HG02571 (cell line): ENCODE measurements at regions not wholly inside any gene's neighbourhood (a gene's known extent, or its start where the extent isn't known, plus 50 kb on each side); places are given as distances from the start of the nearest gene placed in this dataset.
"Not testable (repeated sequence)": the region's sequence is repeated elsewhere in the genome, so short reads cannot be mapped to it uniquely, and the experiment has no call there.

Source experiments
- ATAC-seq: cut with Tn5 transposase; IDR thresholded peaks from one replicate; pipeline ENCODE4 v1.9.1; 2021; ENCODE audit warnings: mild to moderate bottlenecking, moderate library complexity; ENCODE audit not compliant: unreplicated experiment

DNA sequence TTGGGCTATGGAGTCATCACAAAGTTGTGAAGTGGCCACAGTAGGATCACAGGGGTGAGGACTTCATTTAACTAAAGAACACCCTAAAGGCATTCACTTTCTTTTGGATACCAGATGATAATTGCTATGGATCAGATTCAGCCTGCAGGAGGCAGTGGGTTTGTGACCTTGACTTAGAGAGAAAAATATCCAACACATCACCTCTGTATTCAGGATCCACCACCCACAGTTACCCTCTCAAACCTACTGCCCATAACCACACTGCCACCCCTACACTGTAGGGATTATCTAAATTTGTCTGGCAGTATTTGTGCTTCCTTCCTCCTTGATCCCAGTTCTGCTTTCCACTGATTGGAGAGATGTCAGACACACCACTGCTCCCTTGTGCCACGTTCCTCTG lies 269.4 kb downstream of the MYCN start:
- no peak for ATAC-seq

DNA sequence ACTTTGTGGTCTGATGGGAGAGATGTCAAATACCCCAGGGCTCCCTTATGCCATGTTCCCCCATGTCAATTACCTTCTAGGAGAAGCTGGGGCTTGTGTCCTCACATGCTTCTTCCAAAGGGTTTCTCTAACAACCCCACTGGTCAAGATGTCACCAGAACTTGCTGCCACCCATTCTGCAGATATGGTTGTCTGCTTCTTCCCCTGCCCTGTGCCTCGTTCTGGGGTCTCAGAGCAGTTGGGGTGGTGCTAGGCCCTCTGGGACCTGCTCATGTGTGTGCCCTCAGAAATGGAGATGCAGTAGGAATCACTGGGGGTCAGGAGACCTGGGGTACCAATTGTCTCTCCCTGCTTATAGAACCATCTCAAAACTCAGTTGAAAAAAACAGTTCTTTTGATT lies 268.6 kb downstream of the MYCN start:
- ATAC-seq: no peak

DNA sequence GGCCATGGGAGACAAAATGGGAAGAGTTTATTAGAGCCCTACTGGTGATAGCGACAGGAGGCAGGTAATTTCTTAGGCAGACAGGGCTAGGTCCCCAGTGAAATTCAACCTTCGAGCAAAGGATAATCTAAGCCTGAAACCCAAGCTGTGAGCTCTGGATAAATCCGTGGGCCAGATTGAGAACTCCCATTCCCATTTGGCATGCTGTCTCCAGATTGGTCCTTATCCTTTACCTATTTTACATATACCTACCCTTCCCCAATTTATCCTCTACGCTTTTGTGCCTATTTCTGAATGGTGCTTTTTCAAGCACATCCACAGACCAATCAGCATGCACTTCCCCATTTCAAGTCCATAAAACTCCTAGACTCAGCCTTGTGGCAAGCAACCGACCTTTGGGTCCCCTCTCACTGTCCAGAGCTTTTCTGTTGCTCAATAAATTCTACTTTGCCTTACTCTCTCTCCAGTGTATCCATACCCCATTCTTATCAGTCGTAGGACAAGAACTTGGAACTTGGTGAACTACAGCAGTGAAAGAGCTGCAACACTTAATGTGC lies 268.0 kb downstream of the MYCN start:
- ATAC-seq: no peak

DNA sequence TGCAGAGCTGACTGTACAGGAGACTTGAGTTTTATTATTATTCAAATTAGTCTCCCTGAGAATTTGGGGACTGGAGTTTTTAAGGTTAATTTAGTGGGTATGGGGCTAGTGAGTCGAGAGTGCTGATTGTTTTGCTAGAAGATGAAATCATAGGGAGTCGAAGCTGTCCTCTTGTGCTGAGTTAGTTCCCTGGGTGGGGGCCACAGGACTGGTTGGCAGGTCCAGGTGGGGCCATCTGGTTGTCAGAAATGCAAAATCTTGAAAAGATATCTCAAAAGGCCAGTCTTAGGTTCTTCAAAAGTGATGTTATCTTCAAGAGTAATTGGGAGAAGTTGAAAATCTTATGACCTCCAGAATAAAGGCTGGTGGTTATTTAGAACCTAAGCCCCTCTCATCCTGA lies 267.3 kb downstream of the MYCN start:
- no peak for ATAC-seq

DNA sequence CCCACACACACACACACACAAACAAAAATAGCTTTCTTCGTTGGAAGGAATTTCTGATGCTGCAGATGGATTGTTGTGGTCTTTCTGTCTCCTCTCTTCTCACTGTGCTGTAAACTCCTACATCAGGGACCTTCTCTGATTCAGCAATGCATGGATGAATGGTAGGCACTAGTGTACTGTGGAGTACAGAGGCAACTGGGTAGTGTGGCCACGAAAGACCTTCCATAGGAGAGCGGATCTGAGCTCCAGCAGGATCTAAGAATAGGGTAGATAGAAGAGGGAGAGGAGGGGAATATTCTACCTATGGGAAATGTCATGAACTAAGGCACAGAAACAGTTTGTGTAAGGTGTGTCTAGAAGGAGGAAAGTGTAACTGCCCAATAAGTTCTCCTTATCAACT lies 266.8 kb downstream of the MYCN start:
- no peak for ATAC-seq

DNA sequence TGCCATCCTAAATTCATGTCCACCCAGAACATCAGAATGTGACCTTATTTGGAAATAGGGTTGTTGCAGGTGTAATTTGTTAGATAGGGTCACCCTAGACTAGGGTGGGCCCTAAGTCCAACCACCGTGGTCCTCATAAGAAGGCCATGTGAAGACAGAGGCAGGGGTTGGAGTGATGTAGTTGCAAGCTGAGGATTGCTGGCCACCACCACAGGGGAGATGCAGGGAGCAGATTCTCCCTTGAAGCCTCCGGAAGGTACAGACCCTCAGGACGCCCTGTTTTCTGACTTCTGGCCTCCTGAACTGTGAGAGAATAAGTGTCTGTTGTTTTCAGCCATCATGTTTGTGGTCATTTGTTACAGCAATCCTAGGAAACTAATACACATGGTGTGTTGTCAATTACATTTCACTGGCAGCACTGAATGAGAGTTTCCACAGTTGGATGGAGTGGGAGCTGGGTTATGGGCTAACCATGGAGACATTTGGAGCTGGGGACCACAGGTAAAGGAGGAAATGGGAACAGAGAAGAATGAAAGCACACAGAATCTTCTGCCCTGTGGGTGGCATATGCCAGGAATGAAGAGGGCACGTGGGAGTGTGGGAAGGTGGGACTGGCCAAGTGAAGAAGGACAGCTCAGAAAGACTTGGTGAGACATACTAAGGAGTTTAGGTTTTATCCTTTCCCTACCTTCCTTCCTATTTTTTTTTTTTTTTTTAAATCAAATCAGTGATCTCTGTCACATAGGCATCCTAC lies 266.0 kb downstream of the MYCN start:
- no peak for ATAC-seq

DNA sequence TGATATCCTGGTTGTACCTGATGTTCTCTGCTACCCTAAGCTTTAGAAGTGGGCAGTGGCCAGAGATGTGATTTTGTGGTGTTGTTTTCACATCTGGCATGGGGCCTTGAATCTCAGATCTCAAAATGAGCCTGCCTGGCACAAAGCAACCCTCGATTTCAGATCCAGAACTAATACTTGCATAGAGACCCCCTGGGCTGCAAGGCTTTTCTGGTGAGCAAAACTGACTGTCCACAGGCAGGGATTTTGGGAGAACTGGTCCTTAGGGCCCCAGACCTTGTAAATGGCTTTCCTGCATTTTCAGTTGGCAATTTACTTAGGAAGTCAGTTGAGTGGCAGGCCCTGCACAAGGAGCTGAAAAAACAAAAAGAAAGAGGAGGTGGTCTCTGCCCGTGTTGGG lies 265.3 kb downstream of the MYCN start:
- no peak for ATAC-seq

DNA sequence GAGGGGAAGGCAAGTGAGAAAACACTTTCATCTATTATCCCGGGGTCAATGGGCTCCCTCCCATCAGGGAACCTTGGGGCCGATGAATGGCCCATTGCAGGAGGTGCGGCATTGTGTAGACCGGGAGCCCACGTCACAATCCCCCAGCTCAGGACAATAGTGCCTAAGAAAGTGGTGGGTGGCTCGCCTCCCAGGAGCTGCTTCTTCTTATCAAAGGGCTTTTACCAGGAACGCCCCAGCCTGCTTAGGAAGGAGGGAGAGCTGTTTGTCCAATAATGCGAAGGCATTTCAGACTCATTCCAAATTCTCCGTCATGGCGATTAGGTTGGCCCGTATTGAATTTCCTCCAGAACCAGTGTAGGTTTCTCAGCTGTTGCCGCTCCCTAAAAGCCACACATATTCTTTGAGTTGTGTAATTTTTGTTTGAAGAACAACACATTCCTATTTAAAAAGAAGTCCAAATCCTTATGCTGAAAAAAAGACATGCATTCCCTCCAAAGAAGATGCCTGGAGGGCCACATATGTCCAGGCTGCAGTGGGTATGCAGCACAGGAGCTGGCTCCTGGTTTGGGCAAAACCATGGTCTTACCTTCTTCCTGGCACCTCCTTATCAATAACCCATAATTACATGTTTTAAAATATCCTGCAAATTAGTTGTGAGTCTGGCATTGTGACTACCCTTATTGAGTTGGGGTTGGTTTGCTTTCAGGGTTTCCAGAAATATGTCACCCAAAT lies 264.7 kb downstream of the MYCN start:
- no peak for ATAC-seq

DNA sequence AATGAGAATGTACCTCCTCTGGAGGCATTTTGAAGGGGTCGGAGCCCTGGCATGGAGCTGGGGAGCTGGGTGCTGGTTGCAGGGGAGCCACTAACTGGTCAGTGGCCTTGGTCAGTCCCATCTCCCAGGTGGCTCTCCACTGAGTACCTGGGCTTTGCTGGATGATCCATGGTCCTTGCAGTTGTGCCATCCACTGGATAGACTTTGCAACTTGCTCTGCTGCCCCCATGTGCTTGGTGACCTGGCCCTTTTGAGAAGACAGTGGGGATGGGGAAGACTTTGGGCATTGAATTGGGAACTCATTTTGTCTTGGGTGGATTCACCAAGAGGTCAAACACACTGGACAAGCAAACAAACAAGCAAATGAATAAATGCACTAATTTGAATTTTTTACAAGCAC lies 263.9 kb downstream of the MYCN start:
- no peak for ATAC-seq

DNA sequence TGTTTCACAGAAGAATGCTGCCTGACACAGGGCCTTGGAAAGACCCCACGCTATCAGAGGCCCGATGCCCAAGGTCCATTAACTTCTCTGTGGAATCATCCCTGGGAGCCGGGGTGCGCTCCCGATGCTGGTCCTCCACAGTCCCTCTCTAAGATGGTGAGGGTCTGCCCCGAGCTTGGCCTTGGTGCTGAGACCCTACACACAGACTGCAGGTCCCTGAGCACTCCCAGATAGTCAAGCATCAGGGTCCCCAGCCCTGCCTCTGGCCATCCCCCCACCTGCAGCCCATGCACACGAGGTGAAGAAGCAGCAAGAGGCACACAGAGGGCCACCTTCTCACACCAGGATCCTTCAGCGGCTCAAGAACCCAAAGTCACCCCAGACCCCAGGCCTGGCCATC lies 263.3 kb downstream of the MYCN start:
- no peak for ATAC-seq

DNA sequence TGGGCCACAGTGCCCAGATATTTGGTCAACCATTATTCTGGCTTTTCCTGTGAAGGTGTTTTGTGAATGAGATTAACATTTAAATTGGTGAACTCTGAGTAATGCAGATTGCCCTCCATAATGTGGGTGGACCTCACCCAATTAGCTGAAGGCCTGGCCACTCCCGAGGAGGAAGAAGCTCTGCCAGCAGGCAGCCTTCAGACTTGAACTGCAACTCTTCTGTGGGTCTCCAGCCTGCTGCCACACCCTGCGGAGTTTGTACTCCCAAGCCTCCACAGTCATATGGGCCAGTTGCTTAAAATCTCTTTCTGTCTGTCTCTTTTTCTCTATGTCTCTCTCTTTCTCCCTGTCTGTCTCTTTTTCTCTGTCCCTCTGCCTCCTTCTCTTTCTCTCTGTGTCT lies 262.7 kb downstream of the MYCN start:
- no peak for ATAC-seq

DNA sequence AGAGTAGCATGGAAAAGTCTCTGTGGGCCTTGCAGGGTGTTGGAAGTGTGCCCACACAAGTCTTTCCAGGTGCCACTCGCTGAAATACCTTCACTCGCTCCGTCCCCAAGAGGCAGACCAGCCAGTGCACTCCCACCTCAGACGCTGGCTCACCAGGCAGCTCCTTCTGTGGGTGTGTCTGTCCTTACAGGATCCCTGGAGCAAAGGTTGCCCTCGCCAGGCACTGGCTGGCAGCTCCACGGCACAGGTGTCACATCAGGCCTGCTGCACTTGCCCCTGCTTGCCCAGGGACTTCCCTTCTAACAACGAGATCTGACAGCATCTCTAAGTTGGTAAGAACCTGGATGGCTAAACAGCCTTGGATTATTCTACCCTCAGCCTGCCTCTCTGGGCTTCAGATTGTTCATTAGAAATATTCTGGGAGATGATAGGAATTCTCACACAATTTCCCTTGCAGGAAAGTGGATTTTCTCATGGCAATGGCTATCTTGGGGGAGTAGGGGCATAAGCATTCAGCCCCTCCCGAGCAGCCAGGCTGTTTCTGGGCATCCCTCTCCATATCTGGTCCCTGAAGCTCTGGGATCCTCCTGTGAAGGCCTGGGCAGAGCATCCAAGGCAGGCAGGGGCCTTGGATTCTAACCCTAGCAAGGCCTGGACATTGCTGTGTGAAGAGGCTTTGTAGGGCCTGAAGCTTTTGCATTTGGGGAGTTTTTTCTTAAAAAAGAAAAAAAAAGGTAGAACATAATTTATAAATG lies 262.1 kb downstream of the MYCN start:
- ATAC-seq: no peak

DNA sequence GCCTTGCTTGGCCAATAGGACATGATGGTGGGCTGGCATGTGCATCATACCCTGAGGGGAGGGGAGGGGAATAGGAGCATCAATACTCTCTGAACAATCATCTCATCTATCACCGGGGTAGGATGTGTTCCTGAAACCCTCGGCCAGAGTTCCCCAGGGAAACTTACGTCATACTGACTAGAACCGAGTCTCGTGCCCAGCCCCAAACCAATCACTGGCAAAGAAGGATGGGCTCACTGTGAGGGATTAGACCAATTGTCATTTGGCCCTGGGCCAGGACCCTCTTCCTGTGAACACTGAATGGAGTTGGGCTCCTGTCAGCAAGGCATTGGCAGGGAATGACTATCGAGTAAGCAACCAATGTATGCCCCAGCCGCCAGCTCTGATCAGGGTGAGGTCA lies 261.5 kb downstream of the MYCN start:
- ATAC-seq: no peak

DNA sequence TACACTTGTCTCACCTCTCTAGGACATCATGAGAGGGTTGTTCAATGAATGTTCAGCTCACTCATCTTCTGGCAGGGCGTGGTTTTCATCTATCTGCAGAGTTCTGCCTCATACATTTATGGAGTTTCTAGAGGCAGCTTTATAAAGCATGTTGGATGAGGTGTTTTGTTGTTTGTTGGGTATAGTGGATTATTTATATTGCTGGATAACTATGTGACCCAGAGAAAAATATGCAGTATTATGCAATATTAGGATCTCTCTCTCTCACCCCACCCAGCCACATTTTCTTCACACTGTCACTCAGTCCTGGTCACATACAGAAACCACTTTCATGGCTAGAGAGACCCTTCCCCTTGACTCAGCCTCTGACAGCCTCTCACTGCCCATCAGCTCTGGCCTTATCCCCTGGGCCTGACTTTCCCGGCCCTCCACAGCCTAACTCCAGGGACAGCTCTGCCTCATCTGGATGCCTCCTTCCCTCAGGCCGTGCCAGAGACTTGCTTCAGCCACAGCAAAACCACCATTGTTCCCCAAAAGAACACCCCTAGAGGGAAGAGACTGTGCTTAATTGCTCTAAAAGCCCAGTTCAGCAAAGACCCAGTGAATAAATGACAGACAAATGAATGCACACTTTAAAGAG lies 260.3 kb downstream of the MYCN start:
- no peak for ATAC-seq

DNA sequence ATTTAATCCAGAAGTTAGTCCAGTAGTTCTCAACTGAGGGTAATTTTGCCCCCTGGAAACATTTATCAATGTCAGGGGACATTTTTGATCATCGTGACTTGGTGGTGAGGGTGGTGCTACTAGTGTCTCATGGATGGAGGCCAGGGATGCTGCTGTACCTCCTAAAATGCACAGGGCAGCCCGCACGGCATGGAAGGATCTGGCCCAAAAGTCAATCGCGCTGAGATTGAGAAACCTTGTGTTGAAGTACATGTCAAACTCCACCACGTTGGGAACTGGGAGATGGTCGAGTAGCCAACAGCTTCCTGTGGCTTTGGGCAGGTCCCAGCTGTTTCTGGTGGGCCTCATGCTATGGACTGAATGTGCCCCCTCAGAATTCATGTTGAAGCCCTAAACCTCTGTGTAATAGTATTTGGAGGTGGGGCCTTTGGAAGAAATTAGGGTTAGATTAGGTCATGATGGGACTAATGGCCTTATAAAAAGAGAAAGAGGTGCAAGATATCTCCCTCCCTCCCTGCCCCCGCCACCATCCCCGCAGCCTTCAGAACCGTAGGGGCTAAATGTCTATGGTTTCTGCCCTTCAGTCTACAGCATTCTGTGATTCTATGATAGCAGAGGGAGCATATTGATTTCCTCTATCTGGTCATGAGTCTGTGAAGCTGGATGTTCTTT lies 259.7 kb downstream of the MYCN start:
- ATAC-seq: no peak

DNA sequence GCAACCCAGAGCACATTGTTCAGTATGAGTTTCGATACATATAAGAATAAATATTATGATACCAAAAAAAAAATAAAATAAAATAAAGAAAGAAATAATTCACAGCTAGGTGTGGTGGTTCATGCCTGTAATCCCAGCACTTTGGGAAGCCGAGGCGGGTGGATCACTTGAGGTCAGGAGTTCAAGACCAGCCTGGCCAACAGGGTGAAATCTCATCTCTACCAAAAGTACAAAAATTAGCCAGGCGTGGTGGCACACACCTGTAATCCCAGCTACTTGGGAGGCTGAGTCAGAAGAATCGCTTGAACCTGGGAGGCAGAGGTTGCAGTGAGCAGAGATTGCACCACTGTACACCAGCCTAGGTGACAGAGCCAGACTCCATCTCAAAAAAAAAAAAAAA lies 258.9 kb downstream of the MYCN start:
- ATAC-seq: not testable (repeated sequence)

DNA sequence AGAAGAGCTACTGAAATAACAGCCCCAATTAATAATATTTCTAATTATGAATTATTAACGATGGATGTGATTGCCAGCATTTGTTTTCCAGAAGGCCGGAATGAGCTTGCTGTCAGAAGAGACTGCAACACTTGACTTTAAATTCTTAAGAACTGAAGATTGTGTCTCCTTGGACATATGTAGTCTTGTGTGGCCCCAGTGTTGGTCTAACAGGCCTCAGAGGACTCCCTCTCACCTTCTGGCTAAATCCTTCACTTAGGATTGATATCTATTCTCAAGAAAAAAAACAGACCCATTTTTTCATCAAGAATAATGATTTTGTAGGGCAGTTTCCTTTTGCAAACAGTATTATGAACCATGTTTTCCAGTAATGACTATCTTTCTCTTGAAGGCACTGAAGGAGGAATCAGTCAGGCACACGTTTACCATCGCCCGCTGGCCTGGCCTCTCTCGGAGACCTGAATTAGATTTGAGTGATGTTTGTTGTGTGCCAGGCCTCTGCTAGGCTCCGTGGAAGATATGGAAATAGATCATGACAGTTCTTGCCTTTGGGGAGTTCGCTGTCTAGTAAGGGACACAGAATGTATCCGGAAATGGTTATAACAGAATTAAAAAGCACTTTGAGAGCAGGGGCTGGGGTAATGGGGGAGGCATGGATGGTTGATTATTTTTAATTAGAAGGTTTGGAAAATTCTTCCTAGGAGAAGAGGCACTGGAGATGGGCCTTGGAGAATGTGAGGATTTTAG lies 258.0 kb downstream of the MYCN start:
- no peak for ATAC-seq

DNA sequence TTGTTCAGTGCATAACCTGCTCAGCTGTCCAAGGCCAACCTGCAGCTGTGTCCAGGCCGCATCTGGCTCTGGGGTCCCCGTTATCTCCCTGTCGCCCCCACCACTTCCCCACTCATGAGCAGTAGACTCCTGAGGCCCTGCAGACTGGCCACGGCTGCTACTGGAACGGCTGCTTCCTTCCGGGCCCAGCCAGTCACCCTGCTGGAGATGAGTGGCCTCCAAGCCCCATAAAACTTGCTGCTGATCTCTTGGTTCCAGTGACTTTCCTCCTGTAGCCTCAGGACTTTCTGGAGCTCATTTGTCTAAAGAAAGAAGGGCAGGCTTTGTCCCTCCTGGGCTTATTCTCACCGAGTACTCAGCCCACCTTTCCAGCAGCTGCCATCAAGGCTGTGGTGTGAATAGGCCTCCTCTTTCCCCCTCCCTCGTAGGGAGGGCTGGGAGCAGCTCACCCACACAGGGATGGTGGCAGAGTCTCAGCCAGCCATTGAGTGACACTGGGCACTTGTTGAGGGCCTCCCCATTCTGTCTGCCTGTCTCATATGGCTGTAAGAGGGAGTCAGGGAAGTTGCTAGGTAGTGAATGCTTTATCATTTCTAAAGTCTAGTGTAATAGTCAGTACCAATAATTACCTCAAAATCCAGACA lies 257.3 kb downstream of the MYCN start:
- no peak for ATAC-seq
